ENCODE measurements at regions not wholly inside any gene's neighbourhood (a gene's known extent, or its start where the extent isn't known, plus 50 kb on each side); places are given as distances from the start of the nearest gene placed in this dataset.

DNA sequence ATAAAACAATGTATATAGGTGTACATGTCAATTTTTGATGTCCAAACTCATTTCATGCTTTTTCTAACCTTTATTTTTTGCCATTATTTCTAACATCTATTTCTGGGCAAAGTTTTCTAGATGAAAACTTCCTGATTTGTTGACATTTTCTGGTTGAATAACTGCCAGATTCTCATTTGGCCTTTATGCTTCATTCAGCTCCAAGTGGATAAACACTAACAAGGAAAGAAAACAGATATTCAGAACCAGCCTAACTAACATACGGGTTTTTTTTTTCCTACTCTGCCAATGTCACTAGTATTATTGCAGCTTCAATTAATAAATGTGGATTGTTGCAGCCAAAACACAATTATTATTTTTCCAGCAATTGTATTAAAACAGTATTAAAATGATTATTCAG lies 50.9 kb upstream of the RAP1GDS1 start:
- DNase-seq (ENCODE audit: extremely low spot score): no peak
- ChIA-PET CTCF (no interaction called here), POLR2A (no interaction called here)
- TF ChIP-seq, protein P1, sequence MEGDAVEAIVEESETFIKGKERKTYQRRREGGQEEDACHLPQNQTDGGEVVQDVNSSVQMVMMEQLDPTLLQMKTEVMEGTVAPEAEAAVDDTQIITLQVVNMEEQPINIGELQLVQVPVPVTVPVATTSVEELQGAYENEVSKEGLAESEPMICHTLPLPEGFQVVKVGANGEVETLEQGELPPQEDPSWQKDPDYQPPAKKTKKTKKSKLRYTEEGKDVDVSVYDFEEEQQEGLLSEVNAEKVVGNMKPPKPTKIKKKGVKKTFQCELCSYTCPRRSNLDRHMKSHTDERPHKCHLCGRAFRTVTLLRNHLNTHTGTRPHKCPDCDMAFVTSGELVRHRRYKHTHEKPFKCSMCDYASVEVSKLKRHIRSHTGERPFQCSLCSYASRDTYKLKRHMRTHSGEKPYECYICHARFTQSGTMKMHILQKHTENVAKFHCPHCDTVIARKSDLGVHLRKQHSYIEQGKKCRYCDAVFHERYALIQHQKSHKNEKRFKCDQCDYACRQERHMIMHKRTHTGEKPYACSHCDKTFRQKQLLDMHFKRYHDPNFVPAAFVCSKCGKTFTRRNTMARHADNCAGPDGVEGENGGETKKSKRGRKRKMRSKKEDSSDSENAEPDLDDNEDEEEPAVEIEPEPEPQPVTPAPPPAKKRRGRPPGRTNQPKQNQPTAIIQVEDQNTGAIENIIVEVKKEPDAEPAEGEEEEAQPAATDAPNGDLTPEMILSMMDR (IDR thresholded peaks at IDR 0.05; ENCODE audit: control extremely low read depth, extremely low read depth, low read depth, missing control alignments): no peak

DNA sequence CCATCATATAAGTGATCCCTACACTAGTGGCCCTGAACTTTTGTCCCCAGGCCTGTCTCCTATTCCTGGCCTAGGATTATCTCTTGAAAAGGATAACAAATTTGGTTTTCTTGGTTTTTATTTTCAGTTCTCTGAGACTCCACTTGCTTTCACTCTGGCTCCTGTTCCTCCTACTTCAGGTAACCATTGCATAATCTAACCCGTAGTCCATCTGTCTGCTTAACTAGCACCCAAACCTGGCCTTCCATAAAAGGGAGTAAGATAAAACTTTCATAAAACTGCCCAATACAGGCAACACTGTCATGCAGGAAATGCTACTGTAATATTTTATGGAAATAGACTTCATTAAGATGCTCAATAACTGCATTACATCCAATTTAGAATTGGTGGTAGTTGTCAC lies 52.1 kb upstream of the RAP1GDS1 start:
- DNase-seq (ENCODE audit: extremely low spot score): no peak
- CTCF ChIA-PET: no interaction called here
- POLR2A ChIA-PET: no interaction called here
- TF ChIP-seq, protein P1 (IDR thresholded peaks at IDR 0.05; ENCODE audit: control extremely low read depth, extremely low read depth, low read depth, missing control alignments): no peak

DNA sequence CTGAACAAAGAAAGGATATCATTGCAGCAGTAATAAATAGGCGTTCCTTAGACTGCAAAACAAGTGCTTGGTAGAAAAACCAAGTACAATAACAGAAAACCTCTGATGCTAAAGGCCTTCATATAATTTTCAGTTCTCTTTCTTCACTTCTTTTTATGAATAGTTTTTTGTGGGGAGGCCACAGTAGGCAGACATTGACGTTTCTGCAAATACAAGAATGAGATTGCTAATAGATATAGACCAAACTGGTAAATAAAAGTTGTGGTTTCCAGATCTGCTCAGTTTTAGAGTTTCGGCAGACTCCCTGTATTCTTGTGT lies 57.0 kb upstream of the RAP1GDS1 start:
- DNase-seq (ENCODE audit: extremely low spot score): peak; percentile 23
- POLR2A ChIA-PET: no interaction called here
- TF ChIP-seq, protein P1 (IDR thresholded peaks at IDR 0.05; ENCODE audit: control extremely low read depth, extremely low read depth, low read depth, missing control alignments): no peak
- CTCF ChIA-PET: interaction anchor here (1.3 kb wide), 1 partner anchor 9 kb away, joined by 3 read pairs; no protein-coding TSS in a partner anchor

DNA sequence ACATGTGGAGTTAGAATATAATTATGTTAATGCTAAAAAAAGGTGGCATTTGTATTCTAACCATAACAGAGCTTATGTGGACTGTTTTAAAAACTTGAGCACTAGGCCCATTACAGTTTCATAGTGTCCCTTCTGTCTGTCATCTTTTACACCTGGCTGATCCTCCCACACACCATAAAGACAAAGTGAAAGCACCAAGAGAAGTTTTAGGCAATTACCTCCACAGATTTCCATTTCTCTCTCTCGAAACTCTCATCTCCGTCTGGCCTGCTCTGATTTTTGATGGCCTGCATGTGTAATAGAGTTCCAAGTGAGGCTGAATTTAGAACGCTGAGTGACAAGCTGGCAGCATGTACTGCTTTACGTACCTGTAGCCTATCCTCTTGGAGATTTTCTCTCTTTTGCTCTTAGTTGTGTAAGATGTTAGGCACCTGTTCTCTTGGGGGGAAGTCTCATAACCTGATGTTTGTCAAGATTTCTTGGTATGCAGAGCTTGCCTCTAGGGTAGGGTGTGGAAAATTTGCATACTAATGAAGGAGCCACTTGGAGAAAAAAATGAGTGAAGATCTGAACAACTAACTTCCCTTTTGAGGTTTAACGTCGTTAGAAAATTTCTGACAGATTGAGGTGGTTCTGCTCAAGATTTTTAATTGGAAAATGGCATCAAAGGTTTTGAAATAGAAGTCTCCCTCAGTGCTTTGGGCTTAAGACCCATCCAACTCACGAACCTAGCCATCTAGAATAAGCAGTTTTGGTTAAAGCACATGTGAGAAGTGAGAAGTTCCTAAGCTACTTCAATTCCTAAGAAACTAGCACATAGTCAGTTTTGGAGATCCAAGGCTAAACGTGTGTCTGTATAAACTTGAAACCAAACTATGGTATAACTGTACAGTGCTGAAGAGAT lies 57.6 kb upstream of the RAP1GDS1 start:
- TF ChIP-seq, protein P1 (IDR thresholded peaks at IDR 0.05; ENCODE audit: control extremely low read depth, extremely low read depth, low read depth, missing control alignments): no peak
- peak; percentile 70 for DNase-seq (ENCODE audit: extremely low spot score)
- CTCF ChIA-PET: interaction anchor here (1.3 kb wide), 1 partner anchor 8 kb away, joined by 3 read pairs; no protein-coding TSS in a partner anchor
- POLR2A ChIA-PET: no interaction called here

DNA sequence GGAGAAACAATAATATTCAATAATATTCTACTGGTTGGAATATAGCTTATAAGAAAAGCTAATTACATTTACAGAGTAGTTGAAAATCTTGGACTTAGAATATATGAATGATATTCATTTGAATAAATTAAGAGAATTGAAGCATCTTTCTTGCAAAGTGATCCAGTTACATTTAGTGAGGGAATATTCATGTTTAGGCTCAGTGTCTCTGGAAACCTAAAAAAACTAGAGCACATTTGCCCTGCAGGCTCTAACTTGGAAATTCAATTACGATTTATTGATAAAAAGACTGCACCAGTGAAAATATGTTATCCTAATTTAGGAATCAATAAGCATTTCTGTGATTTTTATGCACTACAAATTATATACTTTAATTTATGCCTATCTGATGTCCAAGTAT lies 58.3 kb upstream of the RAP1GDS1 start:
- CTCF ChIA-PET: no interaction called here
- POLR2A ChIA-PET: no interaction called here
- DNase-seq (ENCODE audit: extremely low spot score): no peak
- TF ChIP-seq, protein P1 (IDR thresholded peaks at IDR 0.05; ENCODE audit: control extremely low read depth, extremely low read depth, low read depth, missing control alignments): no peak

DNA sequence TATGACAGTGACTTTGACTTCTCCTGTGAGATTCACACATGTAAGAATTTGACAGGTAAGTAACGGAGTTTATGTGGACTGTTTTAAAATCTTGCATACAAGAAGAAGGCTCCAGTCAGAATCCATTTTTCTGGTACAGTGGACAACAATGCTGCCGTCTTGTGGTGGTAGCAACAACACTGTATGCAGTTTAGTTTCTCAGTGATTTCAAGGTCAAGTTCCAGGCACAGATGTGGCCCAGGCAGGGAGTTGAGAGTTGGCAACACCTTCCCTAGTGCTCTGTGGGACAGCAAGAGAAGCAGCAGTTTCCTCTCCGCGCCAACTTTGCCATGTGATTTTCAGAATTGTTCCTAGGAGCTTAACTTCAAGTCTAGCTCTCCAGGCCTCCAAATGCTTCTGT lies 56.0 kb upstream of the STPG2 start:
- no peak for DNase-seq (ENCODE audit: extremely low spot score)
- CTCF ChIA-PET: interaction anchor here (2.1 to 2.6 kb wide), 2 partner anchors 12 to 13 kb away, joined by 5 to 6 read pairs; no protein-coding TSS in a partner anchor
- POLR2A ChIA-PET: no interaction called here
- TF ChIP-seq, protein P1 (IDR thresholded peaks at IDR 0.05; ENCODE audit: control extremely low read depth, extremely low read depth, low read depth, missing control alignments): no peak
